ENCODE measurements at regions not wholly inside any gene's neighbourhood (a gene's known extent, or its start where the extent isn't known, plus 50 kb on each side); places are given as distances from the start of the nearest gene placed in this dataset.
A peak's percentile ranks its signal among the peaks of the same experiment; 100 is the strongest.

DNA sequence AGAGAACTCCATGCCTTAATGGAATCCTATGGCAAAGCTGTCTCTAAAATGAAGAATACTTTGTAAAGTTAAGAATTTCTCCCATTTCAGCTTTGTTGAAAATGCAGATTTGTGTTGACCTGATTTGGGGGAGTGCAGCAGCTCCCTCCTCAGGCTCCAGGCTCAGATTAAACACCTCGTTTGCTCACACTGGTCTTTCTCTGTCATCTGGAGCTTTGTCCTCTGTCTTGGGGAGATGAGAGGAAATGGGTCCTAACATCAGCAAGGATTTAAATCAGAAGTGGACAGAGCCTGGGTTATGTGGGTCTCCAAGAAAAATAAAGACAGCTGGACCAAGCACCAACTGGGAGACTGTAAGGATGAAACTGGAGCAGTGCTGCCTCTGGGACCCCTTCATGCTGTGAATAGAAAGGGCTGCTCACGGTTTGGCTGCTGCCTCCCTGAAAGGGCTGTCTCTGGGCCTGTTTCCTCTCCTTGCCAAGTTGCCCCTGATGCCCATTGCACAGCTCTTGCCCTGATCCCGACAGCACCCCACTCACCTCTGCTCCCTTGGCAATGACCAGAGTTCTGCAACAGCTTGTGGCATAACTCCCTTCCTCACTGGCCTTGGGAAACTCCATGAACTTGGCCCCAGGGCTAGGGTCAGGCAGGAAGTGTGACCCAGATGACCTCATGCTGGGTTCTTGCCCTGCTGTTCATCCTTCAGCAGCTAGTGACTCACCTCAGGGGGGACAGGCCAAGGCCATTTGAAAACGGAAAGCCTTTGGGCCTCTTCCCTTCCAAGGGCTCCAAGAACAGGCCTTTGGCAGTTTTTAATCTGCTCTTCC is 197.2 kb downstream of the CYP26B1 start:
- Histone ChIP-seq H3K27me3 (ENCODE audit: control insufficient read depth in 2 of 2, insufficient read depth in 2 of 2, low read length in 2 of 2) (peaks cover 2 to 11% of the 10 kb centered on the region in 2 experiments; a peak in 3 of 5 replicates), H2AFZ (ENCODE audit: low read depth, low read length) (no peak overlapping the region), H3K36me3 (ENCODE audit: control insufficient read depth, insufficient read depth, low read length) (no peaks in the 10 kb centered on the region), H3K4me2 (ENCODE audit: insufficient read depth, low read length) (no peak overlapping the region), H3K27ac (ENCODE audit: extremely low read depth, low read depth, low read length) (no peak overlapping the region), H3K9me1 (ENCODE audit: control insufficient read depth, insufficient read depth, low read length) (no peaks in the 10 kb centered on the region), H3K4me1 (replicated peaks in 1 of 2; ENCODE audit: control insufficient read depth in 2 of 2, insufficient read depth in 2 of 2, low read length in 2 of 2) (no peaks in the 10 kb centered on the region; a peak in 1 of 5 replicates), H3K9me3 (replicated peaks; ENCODE audit: control insufficient read depth, insufficient read depth, low read depth, low read length) (no peaks in the 10 kb centered on the region), H3K4me3 (no peak overlapping the region), H3K9ac (ENCODE audit: insufficient read depth in 1 of 2, low read depth in 2 of 2, low read length in 2 of 2) (no peak overlapping the region), H4K20me1 (replicated peaks; ENCODE audit: control insufficient read depth, insufficient read depth, low read length) (no peaks in the 10 kb centered on the region), H3K79me2 (ENCODE audit: control insufficient read depth, insufficient read depth, low read length) (no peaks in the 10 kb centered on the region)
- ChIA-PET POLR2A (interaction anchor here (1.5 kb wide), 1 partner anchor 9 kb away, joined by 5 read pairs; no protein-coding TSS in a partner anchor), CTCF (ENCODE audit: low intra/inter-chr PET ratio) (no interaction called here)
- DNase-seq (ENCODE audit: extremely low read depth in 1 of 4, low spot score in 3 of 4) = no peak
- in situ Hi-C loops (cut with MboI) = no loop called here
- BruUV-seq (replicated peaks) = no TSS peak
- intact Hi-C loops (cut with micrococcal nuclease) = no loop called here
- ATAC-seq = no peak
- no peak for FAIRE-seq
- WGBS (ENCODE audit: insufficient coverage, low coverage, missing lambda C conversion rate) = 0% methylated on average over 4 of the region's 4 CpGs
- TF ChIP-seq FOXA3 (CRISPR knock-in tag; conservative IDR thresholded peaks at IDR 0.05 in 1 of 2, IDR thresholded peaks at IDR 0.05 in 1 of 2) = no peak
- no peak for TF ChIP-seq TAF15 (IDR thresholded peaks at IDR 0.05; ENCODE audit: low read depth, low read length)
- TF ChIP-seq JUND (IDR thresholded peaks at IDR 0.05; ENCODE audit: borderline replicate concordance, low read depth, low read length) = peak; percentile 85
- TF ChIP-seq JUND (tag; IDR thresholded peaks at IDR 0.05; ENCODE audit: borderline replicate concordance, low read depth, low read length) = peak; percentile 72; the same call in 2 of the 3 replicates
- no peak for TF ChIP-seq ZNF75A (CRISPR knock-in tag; IDR thresholded peaks at IDR 0.05)
- no peak for TF ChIP-seq LARP7 (IDR thresholded peaks at IDR 0.05)
- TF ChIP-seq USF1 (CRISPR knock-in tag; IDR thresholded peaks at IDR 0.05) = no peak
- TF ChIP-seq ESRRA (IDR thresholded peaks at IDR 0.05; ENCODE audit: borderline replicate concordance, low read depth) = peak; percentile 91
- TF ChIP-seq ELF4 (CRISPR knock-in tag; IDR thresholded peaks at IDR 0.05) = no peak
- no peak for TF ChIP-seq RBBP5 (IDR thresholded peaks at IDR 0.05; ENCODE audit: borderline replicate concordance, insufficient read depth, low read length, poor library complexity, severe bottlenecking)
- TF ChIP-seq SMAD4 (CRISPR knock-in tag; conservative IDR thresholded peaks at IDR 0.05) = 0 out of 2 replicates have a peak, but pooled peaks have one; percentile 24
- TF ChIP-seq ATF7 (IDR thresholded peaks at IDR 0.05) = peak; percentile 55; the same call in 1 of the 2 replicates
- TF ChIP-seq THRAP3 (IDR thresholded peaks at IDR 0.05; ENCODE audit: borderline replicate concordance) = no peak
- peak; percentile 43 for TF ChIP-seq MEIS2 (IDR thresholded peaks at IDR 0.05; ENCODE audit: partially characterized antibody)
- no peak for TF ChIP-seq CBX8 (IDR thresholded peaks at IDR 0.05; ENCODE audit: borderline replicate concordance, extremely low read depth, low read depth, low read length, poor library complexity, severe bottlenecking)
- peak; percentile 46 for TF ChIP-seq ETV1 (tag; conservative IDR thresholded peaks at IDR 0.05; ENCODE audit: low read depth)
- TF ChIP-seq HLTF (IDR thresholded peaks at IDR 0.05) = no peak
- no peak for TF ChIP-seq TCF3 (CRISPR knock-in tag; IDR thresholded peaks at IDR 0.05)
- no peak for TF ChIP-seq IFI16 (CRISPR knock-in tag; IDR thresholded peaks at IDR 0.05)
- TF ChIP-seq BACH1 (tag; IDR thresholded peaks at IDR 0.05) = no peak
- no peak for TF ChIP-seq POLR2AphosphoS5 (IDR thresholded peaks at IDR 0.05; ENCODE audit: control insufficient read depth, insufficient read depth, low read depth, low read length)
- TF ChIP-seq TCFL5 (CRISPR knock-in tag; conservative IDR thresholded peaks at IDR 0.05) = no peak
- no peak for TF ChIP-seq STAT5A (IDR thresholded peaks at IDR 0.05; ENCODE audit: borderline replicate concordance, low read length)

All from K562 (cell line).